ENCODE measurements at regions not wholly inside any gene's neighbourhood (a gene's known extent, or its start where the extent isn't known, plus 50 kb on each side); places are given as distances from the start of the nearest gene placed in this dataset.
"Not testable (repeated sequence)": the region's sequence is repeated elsewhere in the genome, so short reads cannot be mapped to it uniquely, and the experiment has no call there.

GRCh38 chr15:20267051-20267730, 274.4 kb downstream of the GOLGA6L6 start:
- DNase-seq (ENCODE audit: low spot score), result not testable (repeated sequence)

DNA sequence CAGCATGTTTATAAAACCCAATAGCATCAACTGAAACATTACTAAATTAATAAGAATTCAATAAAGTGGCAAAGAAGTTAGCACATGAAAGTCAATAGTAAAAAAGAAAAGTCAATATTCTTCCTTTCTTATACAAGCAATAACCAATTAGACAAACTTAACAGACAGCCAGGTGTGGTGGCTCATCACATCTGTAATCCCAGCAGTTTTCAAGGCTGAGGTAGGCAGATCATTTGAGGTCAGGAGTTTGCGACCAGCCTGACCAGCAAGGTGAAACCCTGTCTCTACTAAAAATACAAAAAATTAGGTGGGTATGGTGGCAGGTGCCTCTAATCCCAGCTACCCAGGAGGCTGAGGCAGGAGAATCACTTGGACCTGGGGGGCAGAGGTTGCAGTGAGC, 275.9 kb downstream of the GOLGA6L6 start:
- not testable (repeated sequence) for DNase-seq (ENCODE audit: low spot score)

DNA sequence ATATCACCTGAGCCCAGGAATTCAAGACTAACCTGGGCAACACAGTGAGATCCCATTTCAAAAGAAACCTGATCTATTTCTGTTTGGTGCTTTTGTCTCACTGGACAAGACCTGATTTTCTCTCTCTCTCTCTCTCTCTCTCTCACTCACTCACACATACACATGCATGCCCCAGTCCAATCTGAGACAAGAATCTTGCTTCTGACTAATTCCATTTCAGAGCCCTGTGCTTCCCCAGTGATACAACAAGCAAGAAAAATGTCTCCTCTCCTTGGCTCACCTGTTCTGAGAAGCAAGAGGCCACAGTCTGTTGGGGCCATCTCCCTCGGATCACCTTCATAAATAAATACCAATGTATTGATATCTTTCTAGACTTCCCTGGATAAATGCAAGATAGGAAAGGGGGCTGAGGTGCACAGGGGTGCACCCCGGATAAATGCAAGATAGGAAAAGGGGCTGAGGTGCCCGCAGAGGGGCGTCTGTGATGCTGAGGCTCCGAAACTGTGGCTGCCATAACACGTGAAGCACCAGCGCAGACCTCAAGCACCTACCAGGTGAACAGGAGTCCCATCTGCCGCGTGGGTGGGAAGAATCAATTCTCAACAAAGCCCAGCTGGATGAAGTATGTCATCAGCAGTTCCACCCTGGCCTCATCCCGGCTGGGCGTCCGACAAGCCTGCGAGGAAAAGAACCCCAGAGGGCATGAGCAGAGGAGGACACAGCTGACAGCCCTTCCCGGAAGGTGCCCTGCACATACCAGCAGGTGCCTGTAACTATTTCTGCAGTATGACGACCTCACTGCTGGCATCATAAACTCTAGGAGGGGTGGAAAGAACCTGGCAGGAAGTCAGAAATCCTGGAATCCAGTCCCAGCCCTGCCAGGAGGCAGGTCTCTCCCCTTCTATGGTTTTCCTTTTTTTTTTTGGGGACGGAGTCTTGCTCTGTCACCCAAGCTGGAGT, 280.0 kb downstream of the GOLGA6L6 start:
- DNase-seq (ENCODE audit: low spot score), result not testable (repeated sequence)

GRCh38 chr15:20260650-20261049, 280.9 kb downstream of the GOLGA6L6 start:
- DNase-seq (ENCODE audit: low spot score), result not testable (repeated sequence)

DNA sequence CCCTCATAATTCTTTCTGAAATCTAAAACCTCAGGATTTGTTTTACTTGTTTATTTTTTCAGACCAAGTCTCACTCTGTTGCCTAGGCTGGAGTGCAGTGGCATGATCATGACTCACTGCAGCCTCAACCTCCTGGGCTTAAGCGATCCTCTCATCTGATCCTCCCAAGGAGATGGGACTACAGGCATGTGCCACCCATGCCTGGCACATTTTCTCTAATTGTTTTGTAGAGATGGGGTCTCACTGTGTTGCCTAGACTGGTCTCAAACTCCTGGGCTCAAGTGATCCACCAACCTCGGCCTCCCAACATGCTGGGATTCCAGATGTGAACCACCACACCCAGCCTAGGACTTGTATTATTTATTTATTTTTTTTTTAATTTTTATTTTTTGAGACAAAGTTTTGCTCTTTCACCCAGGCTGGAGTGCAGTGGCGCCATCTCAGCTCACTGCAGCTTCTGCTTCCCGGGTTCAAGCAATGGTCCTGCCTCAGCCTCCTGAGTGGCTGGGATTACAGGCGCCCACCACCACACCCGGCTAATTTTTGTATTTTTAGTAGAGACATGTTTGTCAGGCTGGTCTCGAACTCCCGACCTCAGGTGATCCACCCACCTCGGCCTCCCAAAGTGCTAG, 281.9 kb downstream of the GOLGA6L6 start:
- not testable (repeated sequence) for DNase-seq (ENCODE audit: low spot score)

- DNase-seq (ENCODE audit: low spot score), result not testable (repeated sequence)
These were observed 285.2 kb downstream of the GOLGA6L6 start for GRCh38 chr15:20256394-20256793.

DNA sequence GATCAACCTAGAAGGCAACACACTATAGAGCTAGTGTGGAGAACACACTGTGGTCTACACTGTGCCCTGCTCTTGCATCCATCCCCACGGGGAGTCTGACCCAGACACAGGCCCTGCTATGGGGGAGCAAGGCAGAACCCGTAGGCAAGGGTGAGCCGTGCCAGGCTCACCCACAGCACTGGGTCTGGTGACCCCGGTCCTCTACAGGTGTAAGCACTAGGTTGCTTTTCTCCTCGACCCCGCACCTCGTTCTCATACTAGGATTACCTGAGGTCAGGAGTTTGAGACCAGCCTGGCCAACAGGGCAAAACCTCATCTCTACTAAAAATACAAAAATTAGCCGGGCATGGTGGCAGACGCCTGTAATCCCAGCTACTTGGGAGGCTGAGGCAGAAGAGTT, 286.0 kb downstream of the GOLGA6L6 start:
- DNase-seq (ENCODE audit: low spot score), result not testable (repeated sequence)

DNA sequence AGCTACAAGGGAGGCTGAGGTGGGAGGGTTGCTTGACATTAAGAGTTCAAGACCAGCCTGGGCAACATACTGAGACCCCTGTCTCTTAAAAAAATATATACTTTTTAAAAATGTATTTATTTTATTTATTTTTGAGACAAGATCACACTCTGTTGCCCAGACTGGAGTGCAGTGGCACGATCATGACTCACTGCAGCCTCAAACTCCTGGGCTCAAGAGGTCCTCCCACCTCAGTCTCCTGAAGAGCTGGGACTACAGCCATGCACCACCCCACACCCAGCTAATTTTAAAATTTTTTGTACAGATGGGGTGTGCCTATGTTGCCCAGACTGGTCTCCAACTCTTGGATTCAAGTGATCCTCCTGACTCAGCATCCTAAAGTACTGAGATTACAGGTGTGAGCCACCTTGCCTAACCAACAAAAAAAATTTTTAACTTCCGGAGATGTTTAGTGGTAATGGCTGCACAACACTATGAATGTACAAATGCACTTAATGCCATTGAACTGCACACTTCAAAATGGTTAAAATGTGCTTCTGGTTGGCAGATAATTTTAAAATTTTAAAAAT, 288.5 kb downstream of the GOLGA6L6 start:
- DNase-seq (ENCODE audit: low spot score), result not testable (repeated sequence)

DNA sequence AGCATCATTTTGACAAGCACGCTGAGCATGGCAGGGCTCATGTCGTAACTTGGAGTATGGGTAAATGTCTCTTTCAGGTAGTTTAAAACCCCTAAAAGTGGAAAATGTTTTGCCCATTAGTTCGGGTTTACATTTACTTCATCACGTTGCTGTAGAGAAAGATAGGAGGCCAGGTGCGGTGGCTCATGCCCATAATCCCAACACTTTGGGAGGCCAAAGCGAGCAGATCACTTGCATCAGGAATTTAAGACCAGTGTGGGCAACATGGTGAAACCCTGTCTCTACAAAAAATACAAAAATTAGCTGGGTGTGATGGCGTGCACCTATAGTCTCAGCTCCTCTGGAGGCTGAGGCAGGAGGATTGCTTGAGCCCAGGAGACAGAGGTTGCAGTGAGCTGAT, 289.6 kb downstream of the GOLGA6L6 start:
- not testable (repeated sequence) for DNase-seq (ENCODE audit: low spot score)

- DNase-seq (ENCODE audit: low spot score), result not testable (repeated sequence)
These were observed 290.2 kb downstream of the GOLGA6L6 start for GRCh38 chr15:20251214-20252005.

DNA sequence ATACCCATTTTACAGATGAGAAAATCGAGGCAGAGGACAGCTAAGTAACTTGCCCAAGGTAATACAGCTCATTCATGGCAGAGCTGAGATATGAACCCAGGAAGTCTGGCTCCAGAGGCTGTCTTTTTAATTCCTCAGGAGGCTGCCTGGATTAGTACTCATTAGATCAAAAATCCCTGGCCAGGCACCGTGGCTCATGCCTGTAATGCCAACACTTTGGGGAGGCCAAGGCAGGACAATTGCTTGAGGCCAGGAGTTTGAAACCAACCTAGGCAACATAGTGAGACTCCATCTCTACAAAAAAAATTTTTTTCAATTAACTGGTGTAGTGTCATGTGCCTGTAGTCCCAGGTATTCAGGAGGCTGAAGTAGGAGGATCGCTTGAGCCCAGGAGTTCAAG, 291.4 kb downstream of the GOLGA6L6 start:
- not testable (repeated sequence) for DNase-seq (ENCODE audit: low spot score)

DNA sequence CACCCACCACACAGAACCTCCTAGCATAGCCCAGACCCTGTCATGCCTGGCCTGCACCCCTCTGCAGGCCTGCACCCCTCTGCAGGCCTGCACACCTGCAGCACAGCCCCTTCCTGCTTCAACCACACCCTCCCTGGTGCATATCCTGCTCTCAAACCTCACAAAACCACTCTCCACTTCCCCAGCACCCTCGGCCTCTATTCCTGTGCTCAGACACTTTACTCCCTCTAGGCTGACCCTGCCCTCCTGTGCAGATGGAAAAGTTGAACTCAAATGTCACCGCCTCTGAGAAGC, 292.0 kb downstream of the GOLGA6L6 start:
- DNase-seq (ENCODE audit: low spot score), result not testable (repeated sequence)

DNA sequence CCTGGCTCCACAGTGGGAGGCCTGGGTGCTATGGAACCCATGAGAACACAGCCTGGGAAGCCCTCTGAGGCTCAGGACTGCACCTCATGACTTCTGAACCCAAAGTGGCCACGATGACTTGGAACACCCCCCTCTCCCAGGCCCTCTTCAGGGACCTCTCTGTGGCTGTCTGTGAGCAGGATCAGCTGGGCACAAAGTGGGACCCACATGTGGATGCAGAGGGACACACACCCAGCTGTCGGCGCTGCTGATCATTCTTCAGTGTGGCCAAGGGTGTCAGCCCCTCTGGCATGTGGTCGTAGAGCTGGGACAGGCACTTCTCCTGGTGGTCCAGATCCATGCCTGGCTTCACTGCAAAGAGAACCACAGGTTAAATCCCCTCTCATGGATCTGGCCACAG, 293.2 kb downstream of the GOLGA6L6 start:
- not testable (repeated sequence) for DNase-seq (ENCODE audit: low spot score)

DNA sequence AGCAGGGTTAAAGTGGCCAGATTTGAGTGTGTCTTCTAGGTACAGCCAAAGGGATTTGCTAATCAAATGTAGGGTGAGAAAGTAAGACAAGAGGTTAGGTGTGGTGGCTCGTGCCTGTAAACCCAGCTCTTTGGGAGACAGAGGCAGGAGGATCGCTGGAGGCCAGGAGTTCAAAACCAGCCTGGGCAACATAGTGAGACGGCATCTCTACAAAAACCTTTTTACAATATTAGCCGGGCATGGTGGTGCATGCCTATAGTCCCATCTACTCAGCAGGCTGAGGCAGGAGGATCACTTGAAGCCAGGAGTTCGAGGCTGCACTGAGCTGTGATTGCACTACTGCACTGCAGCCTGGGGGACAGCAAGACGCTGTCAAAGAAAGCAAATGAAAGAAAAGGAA, 294.5 kb downstream of the GOLGA6L6 start:
- DNase-seq (ENCODE audit: low spot score), result not testable (repeated sequence)

GRCh38 chr15:20246624-20247023, 295.0 kb downstream of the GOLGA6L6 start:
- DNase-seq (ENCODE audit: low spot score), result not testable (repeated sequence)

DNA sequence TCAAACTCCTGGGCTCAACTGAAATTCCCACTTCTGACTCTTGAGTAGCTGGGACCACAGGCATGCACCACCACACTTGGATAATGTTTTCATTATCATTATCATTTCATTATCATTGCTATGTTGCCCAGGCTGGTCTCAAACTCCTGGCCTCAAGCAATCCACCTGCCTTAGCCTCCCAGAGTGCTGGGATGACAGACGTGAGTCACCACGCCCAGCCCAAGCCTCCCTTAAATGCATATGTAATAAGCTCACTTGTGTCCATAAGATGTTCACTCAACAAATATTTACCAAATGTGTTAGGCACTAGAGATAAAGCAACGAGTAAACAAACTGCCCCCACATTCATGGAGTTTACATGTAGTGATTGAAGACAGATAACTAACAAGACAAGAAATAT, 295.7 kb downstream of the GOLGA6L6 start:
- DNase-seq (ENCODE audit: low spot score), result not testable (repeated sequence)

DNA sequence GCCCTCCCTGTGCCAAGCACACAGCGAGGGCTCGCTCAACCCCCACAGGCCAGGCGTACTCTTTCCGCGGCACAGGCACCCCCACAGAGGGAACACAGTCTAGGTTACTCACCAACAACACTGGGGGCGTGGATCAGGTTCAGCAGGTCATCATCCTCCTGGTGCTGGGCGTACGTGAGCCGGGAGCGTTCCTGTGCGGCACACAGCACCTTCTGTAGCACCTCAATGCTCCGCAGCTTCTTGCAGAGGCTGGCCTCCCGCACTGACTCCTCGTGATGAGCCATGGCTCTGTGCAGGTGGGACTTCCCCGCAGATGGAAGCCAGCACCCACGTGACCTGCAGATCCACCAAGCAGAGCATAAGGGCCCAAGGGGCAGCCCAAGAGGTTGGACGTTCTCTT, 296.8 kb downstream of the GOLGA6L6 start:
- not testable (repeated sequence) for DNase-seq (ENCODE audit: low spot score)

DNA sequence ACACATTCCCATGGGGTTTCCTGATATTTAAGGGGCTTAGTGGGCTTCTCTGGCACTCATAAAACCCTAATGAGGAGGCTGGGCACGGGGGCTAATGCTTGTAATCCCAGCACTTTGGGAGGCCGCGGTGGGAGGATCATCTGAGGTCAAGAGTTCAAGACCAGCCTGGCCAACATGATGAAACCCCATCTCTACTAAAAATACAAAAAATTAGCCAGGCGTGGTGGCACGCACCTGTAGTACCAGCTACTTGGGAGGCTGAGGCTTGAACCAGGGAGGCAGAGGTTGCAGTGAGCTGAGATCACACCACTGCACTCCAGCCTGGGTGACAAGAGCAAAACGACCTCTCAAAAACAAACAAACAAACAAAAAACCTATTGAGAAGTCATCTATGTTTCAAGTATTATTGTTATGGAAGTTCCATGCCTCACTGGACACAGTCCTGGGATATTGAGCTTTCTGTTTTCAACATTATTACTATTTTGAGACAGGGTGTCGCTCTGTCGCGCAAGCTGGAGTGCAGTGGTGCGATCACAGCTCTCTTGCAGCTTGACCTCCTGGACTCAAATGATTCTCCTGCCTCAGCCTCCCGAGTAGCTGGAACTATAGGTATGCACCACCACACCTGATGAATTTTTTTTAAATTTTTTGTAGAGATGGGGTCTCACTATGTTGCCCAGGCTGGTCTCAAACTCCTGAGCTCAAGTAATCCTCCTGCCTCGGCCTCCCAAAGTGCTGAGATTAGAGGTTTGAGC, 297.9 kb downstream of the GOLGA6L6 start:
- DNase-seq (ENCODE audit: low spot score), result not testable (repeated sequence)

- not testable (repeated sequence) for DNase-seq (ENCODE audit: low spot score)
These were observed 301.2 kb downstream of the GOLGA6L6 start for GRCh38 chr15:20240366-20240917.

DNA sequence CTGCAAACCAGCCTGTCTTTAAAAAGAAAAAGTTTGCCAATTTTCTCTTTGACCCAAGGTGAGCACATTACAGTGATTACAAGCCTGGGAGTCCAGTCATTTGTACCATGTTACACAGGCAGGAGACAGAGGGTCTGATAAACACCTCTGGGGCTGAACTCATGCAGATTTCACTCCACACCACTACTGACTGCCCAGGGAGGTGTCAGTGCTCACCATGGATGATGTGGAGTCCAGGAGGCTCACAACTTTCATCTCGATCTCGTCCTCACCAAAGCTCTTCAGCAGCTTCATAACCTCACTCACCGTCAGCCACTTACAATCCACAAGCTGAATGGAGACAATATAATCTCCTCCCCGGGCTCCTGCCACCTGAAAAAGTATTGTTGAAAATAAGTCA, 302.4 kb downstream of the GOLGA6L6 start:
- DNase-seq (ENCODE audit: low spot score), result not testable (repeated sequence)
